ENCODE measurements at regions not wholly inside any gene's neighbourhood (a gene's known extent, or its start where the extent isn't known, plus 50 kb on each side); places are given as distances from the start of the nearest gene placed in this dataset.

DNA sequence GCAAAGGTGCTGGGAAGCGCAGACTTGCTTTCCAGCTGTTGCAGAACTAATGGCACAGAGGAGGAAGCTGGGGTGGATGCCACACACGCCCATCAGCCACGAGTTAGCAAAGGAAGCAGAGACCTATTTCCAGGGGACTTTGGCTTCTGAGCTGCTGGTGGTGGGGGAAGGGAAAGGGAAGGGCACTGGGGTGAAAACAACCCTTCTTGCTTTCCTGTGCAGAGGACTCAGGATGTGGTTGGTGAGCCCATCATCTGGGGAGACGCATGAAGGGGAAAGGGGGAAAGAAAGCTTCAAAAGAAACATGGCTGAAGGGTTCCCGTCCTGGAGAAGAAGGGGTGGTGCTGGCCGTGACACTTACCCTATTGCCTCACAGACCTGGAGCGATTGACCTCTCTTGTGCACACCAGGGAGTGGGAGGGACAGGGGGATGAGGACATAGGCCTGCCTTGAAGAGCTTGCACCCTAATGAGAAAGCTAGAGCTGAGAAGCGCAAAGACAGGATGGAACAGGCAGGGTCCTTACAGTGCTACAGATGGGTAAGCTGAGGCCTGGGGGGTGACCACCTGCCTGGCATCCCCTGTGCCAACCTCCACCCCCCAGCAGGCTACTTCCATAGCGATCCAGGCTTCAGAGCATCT, 140.8 kb upstream of the RAB4A start:
- no peaks in the 10 kb centered on the region for H3K36me3 ChIP-seq
- no peak overlapping the region for H3K4me3 ChIP-seq (replicated peaks in 1 of 3)
- peaks cover 0 to 5% of the 10 kb centered on the region in 2 donors for H3K4me1 ChIP-seq
- intact Hi-C loops (cut with DNase I): no loop called here
- H3K9me3 ChIP-seq: no peaks in the 10 kb centered on the region
- no peaks in the 10 kb centered on the region for H3K27me3 ChIP-seq
- 74 to 76% methylated on average over 9 of the region's 9 CpGs for WGBS, 2 donors
- TF ChIP-seq, protein P1, sequence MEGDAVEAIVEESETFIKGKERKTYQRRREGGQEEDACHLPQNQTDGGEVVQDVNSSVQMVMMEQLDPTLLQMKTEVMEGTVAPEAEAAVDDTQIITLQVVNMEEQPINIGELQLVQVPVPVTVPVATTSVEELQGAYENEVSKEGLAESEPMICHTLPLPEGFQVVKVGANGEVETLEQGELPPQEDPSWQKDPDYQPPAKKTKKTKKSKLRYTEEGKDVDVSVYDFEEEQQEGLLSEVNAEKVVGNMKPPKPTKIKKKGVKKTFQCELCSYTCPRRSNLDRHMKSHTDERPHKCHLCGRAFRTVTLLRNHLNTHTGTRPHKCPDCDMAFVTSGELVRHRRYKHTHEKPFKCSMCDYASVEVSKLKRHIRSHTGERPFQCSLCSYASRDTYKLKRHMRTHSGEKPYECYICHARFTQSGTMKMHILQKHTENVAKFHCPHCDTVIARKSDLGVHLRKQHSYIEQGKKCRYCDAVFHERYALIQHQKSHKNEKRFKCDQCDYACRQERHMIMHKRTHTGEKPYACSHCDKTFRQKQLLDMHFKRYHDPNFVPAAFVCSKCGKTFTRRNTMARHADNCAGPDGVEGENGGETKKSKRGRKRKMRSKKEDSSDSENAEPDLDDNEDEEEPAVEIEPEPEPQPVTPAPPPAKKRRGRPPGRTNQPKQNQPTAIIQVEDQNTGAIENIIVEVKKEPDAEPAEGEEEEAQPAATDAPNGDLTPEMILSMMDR (IDR thresholded peaks at IDR 0.05): no peak
- no peak for TF ChIP-seq POLR2A (IDR thresholded peaks at IDR 0.05)
- no peak overlapping the region for H3K27ac ChIP-seq
- no peak for DNase-seq

DNA sequence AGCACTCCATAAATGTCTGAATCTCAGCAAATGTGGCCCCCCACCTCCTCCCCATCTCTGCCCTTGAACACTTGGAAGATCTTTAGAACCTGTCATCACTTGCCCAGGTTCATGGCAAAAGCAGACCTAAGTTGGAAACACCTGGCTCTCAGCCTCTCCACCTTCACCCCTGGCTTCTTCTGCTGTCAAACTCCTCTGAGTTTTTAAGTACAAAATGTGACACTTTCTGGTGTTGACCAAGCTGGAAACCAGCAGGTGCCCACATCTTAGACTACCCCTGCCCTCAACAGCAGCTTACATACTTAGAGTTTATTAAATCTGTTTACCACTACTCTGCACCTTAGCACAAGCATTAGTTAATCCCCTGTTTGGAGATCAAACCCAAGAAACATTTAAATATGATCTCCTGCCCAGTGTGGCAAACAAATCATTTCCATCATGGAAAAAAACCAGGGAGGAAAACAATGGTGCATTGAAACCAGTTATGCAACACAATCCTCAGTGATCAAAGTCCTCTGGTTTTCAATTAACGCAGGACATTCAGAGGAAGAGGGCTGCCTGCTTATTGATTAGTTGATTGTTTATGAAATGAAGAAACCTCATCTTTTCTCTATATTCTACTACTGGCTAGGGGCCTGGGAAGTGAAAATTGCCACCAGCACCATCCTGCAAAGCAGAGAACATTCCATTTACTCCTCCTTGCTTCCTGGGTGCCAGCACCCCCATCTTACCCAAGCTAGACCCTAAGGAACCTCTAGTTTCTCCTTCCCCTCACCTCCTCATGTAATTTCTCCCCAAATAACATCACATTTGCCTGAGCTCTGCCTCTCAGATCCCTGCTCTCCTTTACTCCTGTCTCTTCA, 139.4 kb upstream of the RAB4A start:
- Histone ChIP-seq H3K9me3 (no peaks in the 10 kb centered on the region), H3K4me3 (replicated peaks in 1 of 3) (no peak overlapping the region), H3K27ac (no peak overlapping the region), H3K4me1 (peaks cover 0 to 5% of the 10 kb centered on the region in 2 donors), H3K36me3 (no peaks in the 10 kb centered on the region), H3K27me3 (no peaks in the 10 kb centered on the region)
- intact Hi-C loops (cut with DNase I): no loop called here
- WGBS, 2 donors: 96 to 98% methylated on average over 1 of the region's 1 CpG
- no peak for DNase-seq
- TF ChIP-seq POLR2A (IDR thresholded peaks at IDR 0.05): no peak
- TF ChIP-seq, protein P1 (IDR thresholded peaks at IDR 0.05): no peak

GRCh38 chr1:229132106-229132443, 138.8 kb upstream of the RAB4A start:
- DNase-seq: no peak
- Histone ChIP-seq H3K36me3 (no peaks in the 10 kb centered on the region), H3K4me3 (replicated peaks in 1 of 3) (no peak overlapping the region), H3K9me3 (no peaks in the 10 kb centered on the region), H3K27me3 (no peaks in the 10 kb centered on the region), H3K27ac (no peak overlapping the region), H3K4me1 (peaks cover 0 to 5% of the 10 kb centered on the region in 2 donors)
- 92 to 95% methylated on average over 1 of the region's 1 CpG for WGBS, 2 donors
- intact Hi-C loops (cut with DNase I): no loop called here
- no peak for TF ChIP-seq POLR2A (IDR thresholded peaks at IDR 0.05)
- TF ChIP-seq, protein P1 (IDR thresholded peaks at IDR 0.05): no peak

DNA sequence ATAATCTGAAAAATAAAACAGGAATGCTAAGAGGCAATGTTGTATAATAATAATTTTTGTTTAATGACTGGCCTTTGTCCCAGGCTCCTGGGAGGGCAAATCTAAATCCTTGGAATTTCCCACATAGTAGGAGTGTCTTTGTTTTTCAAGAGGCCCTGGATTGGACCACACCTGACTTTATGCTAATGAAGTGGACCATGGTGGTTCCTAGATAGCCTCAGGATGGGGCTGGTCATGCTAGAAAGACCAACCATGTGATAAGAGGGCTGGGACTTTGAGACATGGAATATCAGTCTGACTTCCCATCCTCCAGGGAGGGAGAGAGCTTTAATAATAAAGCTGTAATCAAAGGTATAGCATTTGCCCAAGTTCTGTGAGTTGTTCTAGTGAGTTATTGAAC, 138.2 kb upstream of the RAB4A start:
- intact Hi-C loops (cut with DNase I): no loop called here
- no peak for DNase-seq
- Histone ChIP-seq H3K36me3 (no peaks in the 10 kb centered on the region), H3K4me3 (replicated peaks in 1 of 3) (no peak overlapping the region), H3K4me1 (peaks cover 0 to 5% of the 10 kb centered on the region in 2 donors), H3K27me3 (no peaks in the 10 kb centered on the region), H3K9me3 (no peaks in the 10 kb centered on the region), H3K27ac (no peak overlapping the region)
- no peak for TF ChIP-seq POLR2A (IDR thresholded peaks at IDR 0.05)
- TF ChIP-seq, protein P1 (IDR thresholded peaks at IDR 0.05): no peak

DNA sequence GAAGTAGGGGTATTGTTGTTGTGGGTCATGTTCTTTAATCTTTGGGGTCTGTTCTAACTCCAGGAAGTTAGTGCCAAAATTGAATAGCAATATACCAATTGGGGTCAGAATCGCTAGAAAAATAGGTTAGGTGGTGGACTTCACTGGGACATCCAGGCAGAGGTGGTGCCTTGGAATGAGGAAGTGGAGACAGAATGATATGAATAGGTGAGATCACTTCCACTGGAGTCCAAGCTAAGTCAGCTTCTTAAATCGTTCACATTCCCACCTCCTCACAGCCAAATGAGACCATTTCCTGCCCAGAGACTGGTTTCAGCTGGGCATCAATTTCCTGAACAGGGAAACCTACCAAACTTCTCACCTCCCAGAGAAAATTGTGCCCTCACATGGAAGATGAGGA, 137.8 kb upstream of the RAB4A start:
- no peak for DNase-seq
- intact Hi-C loops (cut with DNase I): no loop called here
- Histone ChIP-seq H3K27ac (no peak overlapping the region), H3K36me3 (no peaks in the 10 kb centered on the region), H3K27me3 (no peaks in the 10 kb centered on the region), H3K9me3 (no peaks in the 10 kb centered on the region), H3K4me1 (peaks cover 0 to 5% of the 10 kb centered on the region in 2 donors), H3K4me3 (replicated peaks in 1 of 3) (no peak overlapping the region)
- TF ChIP-seq, protein P1 (IDR thresholded peaks at IDR 0.05): no peak
- TF ChIP-seq POLR2A (IDR thresholded peaks at IDR 0.05): no peak
- 60 to 65% methylated on average over 2 of the region's 2 CpGs for WGBS, 2 donors
